CD1c-positive myeloid dendritic cell (primary cell): ENCODE measurements at regions not wholly inside any gene's neighbourhood (a gene's known extent, or its start where the extent isn't known, plus 50 kb on each side); places are given as distances from the start of the nearest gene placed in this dataset.
A peak's percentile ranks its signal among the peaks of the same experiment; 100 is the strongest.
"Not testable (repeated sequence)": the region's sequence is repeated elsewhere in the genome, so short reads cannot be mapped to it uniquely, and the experiment has no call there.

Experiments used
- DNase-seq: peaks from one replicate; pipeline ENCODE4 v3.0.0-alpha.2; 2016; ENCODE audit errors: extremely low spot score

- not testable (repeated sequence) for DNase-seq
These were observed 328.8 kb downstream of the KLF12 start for GRCh38 chr13:73805326-73805958.

- no peak for DNase-seq
These were observed 330.2 kb downstream of the KLF12 start for GRCh38 chr13:73803997-73804396.

GRCh38 chr13:73800011-73800410, 334.2 kb downstream of the KLF12 start:
- no peak for DNase-seq

- DNase-seq, result no peak
These were observed 339.4 kb downstream of the KLF12 start for GRCh38 chr13:73794755-73795154.

GRCh38 chr13:73793361-73793760, 340.8 kb downstream of the KLF12 start:
- no peak for DNase-seq

- no peak for DNase-seq
These were observed 341.4 kb downstream of the KLF12 start for GRCh38 chr13:73792796-73793195.

- DNase-seq, result no peak
These were observed 351.5 kb downstream of the KLF12 start for GRCh38 chr13:73782450-73783449.

GRCh38 chr13:73781384-73781783, 352.8 kb downstream of the KLF12 start:
- no peak for DNase-seq

DNA sequence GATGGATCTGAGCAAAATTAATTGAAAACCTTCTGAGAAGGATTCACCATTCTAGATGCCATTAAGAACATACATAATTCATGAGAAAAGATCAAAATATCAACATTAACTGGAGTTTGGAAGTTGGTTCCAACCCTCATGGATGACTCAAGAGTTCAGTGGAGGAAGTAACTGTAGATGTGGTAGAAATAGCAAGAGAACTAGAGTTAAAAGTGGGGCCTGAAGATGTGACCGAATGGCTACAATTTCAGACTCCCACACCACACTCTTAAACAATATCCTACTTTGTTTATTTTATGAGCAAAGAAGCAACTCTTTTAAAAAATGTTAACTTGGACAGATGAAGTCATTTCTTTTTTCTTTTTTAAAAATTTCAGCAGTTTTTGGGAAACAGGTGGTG, 354.3 kb downstream of the KLF12 start:
- no peak for DNase-seq

DNA sequence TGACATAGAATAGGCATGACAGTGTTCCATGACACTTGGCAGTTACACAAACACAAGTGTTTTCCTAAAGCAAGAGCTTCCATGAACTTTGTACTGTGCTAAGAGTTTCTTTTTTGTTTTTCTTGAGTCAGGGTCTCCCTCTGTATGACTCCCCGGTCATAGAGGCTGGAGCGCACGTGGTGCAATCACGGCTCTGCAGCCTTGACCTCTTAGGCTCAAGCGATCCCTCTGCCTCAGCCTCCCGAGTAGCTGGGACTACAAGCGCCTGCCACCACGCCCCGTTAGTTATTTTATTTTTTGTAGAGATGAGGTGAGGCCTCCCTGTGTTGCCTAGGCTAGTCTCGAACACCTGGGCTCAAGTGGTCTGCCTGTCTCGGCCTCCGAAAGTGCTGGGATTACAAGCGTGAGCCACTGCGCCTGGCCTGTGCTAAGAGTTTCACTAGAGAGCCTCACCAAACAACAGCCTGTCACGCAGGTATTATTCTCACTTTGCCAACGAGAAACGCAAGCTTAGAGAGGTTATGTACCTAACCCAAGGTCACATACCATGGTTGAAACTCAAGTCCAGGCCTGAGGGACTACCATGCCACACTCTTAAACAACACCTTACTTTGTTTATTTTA, 355.9 kb downstream of the KLF12 start:
- DNase-seq, result no peak

- no peak for DNase-seq
These were observed 357.1 kb downstream of the KLF12 start for GRCh38 chr13:73777134-73777533.

DNA sequence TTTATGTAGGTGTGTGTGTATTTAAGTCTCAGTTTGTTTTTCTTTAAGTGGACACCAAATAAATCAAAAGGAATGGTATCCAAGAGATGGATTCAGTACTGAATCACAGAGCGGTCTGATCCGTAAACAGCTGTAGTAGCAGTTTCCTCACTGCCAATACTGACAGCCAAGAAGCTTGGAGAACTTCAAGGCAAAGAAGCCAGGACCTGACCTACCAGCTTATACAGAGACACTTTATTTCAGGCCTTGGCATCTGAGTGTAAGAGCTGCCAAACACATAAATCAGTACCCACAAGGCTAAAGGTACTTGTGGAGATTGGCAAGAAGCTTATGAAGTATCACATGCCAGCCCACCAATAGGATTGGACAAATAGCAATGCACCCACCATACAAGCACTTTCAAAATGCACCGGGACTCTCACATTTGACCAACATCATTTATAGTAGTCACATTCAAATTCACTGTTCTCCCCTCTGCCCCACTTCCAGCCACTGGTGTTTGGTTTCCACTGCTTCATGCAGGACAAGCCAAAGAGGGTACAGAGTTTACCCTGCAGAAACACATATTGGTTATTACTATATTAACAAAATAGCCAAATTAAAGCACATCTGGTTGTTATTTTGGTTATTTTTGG, 357.9 kb downstream of the KLF12 start:
- DNase-seq, result no peak

DNA sequence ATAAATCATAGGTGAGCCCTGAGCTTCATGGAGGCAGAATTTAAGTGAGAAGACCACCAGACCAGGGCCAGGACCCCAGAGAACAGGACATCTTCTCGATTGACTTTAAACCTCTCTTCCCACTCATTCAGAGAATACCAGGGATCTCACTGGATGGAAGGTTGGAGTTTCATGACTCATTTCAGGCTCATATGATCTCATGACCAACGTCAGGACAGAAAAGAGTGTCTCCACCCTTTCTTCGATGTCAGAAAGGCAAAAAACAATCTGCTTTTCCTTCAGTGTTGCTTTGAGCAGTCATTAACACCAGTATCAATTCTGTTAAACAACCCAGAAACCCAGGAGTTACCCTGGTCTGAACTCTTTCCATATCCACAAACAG, 361.0 kb downstream of the KLF12 start:
- no peak for DNase-seq

GRCh38 chr13:73772449-73773167, 361.6 kb downstream of the KLF12 start:
- DNase-seq, result no peak

- DNase-seq, result peak; percentile 1
These were observed 366.4 kb downstream of the KLF12 start for GRCh38 chr13:73767747-73768315.

- DNase-seq, result no peak
These were observed 366.9 kb downstream of the KLF12 start for GRCh38 chr13:73767191-73767741.

GRCh38 chr13:73765651-73766384, 368.4 kb downstream of the KLF12 start:
- peak; percentile 25 for DNase-seq

DNA sequence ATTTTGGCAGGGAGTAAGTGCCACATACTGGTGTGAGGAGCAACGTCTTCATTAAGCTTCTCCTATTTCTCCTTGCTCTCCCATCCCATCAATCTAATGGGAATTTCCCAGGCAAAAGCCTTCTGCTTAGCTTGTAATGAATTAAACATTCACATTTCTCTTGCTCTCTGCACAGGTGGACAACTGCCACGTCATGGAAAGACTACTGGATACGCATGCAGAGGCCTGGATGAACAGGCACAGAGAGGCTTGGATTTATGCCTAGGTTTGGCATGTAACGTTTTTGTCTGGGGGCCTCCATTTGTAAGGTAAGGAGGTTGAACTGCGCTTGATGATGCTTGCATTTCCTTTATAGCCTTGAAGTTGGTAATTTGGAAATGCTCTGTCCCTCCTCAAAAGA, 374.8 kb downstream of the KLF12 start:
- DNase-seq, result no peak

GRCh38 chr13:73757481-73758233, 376.5 kb downstream of the KLF12 start:
- no peak for DNase-seq
